ENCODE measurements at regions not wholly inside any gene's neighbourhood (a gene's known extent, or its start where the extent isn't known, plus 50 kb on each side); places are given as distances from the start of the nearest gene placed in this dataset.

GRCh38 chr3:194773216-194773615 lies 87.5 kb downstream of the FAM43A start:
- TF ChIP-seq TAF1 (IDR thresholded peaks at IDR 0.05; ENCODE audit: borderline replicate concordance, low read depth, low read length) (no peak), POLR2A (IDR thresholded peaks at IDR 0.05; ENCODE audit: low read depth, low read length) (no peak), POLR2AphosphoS5 (IDR thresholded peaks at IDR 0.05; ENCODE audit: low read depth, low read length) (no peak)
- DNase-seq (ENCODE audit: insufficient read length) = no peak
- no peak for FAIRE-seq

GRCh38 chr3:194773771-194774455 lies 88.2 kb downstream of the FAM43A start:
- TF ChIP-seq POLR2A (IDR thresholded peaks at IDR 0.05; ENCODE audit: low read depth, low read length) (no peak), POLR2AphosphoS5 (IDR thresholded peaks at IDR 0.05; ENCODE audit: low read depth, low read length) (no peak), TAF1 (IDR thresholded peaks at IDR 0.05; ENCODE audit: borderline replicate concordance, low read depth, low read length) (no peak)
- DNase-seq (ENCODE audit: insufficient read length) (no peak), FAIRE-seq (no peak)

DNA sequence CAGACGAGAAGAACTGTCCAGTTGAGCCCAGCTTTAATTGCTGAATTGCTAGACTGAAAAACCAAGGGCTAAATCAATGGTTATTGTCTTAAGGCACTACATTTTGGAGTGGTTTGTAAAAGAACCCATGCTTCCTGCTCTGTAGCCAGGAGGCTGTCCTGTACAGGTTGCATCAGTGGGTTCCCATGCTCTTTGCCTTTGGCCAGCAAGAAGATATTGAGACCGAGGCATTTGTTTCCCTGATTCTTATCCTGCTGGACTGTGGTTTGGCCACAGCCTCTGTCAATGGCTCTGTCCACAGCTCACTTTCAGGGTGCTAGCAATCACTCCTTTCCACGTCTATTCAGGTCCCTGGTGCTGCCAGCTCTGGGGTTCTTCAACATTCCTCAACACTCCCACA lies 89.6 kb downstream of the FAM43A start:
- FAIRE-seq = no peak

DNA sequence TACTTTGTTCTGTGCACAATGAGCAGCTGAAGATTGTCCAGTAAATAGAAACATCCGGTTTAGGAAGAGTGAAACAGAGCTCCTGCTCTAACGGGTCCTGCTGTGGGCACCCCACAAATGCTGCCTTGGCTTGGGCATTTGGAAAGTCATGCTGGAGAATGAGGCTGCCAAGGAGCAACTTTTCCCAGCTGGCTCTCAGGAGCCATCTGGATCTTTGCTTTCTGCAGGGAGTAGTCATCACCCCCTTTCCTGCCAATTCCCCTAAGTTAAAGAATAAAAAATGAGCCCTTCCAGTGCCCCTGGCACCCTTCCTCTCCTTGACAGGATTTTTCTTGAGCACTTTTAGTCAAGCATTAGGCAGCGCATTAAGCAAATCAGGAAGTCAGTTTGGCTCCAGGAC lies 90.0 kb downstream of the FAM43A start:
- no peak for DNase-seq (ENCODE audit: insufficient read length)
- no peak for FAIRE-seq
- TF ChIP-seq POLR2AphosphoS5 (IDR thresholded peaks at IDR 0.05; ENCODE audit: low read depth, low read length) = no peak
- no peak for TF ChIP-seq TAF1 (IDR thresholded peaks at IDR 0.05; ENCODE audit: borderline replicate concordance, low read depth, low read length)
- no peak for TF ChIP-seq POLR2A (IDR thresholded peaks at IDR 0.05; ENCODE audit: low read depth, low read length)

More for the DNA sequence above, 89.6 kb downstream of the FAM43A start:
- DNase-seq (ENCODE audit: insufficient read length) = no peak
- TF ChIP-seq POLR2A (IDR thresholded peaks at IDR 0.05; ENCODE audit: low read depth, low read length) = no peak

GRCh38 chr3:194777729-194778128 lies 92.0 kb downstream of the FAM43A start:
- DNase-seq (ENCODE audit: insufficient read length) = no peak

GRCh38 chr3:194779729-194780224 lies 94.1 kb downstream of the FAM43A start:
- no peak for TF ChIP-seq POLR2A (IDR thresholded peaks at IDR 0.05; ENCODE audit: low read depth, low read length)
- TF ChIP-seq POLR2AphosphoS5 (IDR thresholded peaks at IDR 0.05; ENCODE audit: low read depth, low read length) = no peak
- no peak for TF ChIP-seq TAF1 (IDR thresholded peaks at IDR 0.05; ENCODE audit: borderline replicate concordance, low read depth, low read length)
- no peak for DNase-seq (ENCODE audit: insufficient read length)

More at GRCh38 chr3:194777729-194778128, 92.0 kb downstream of the FAM43A start:
- peak; percentile 57 for FAIRE-seq
- TF ChIP-seq POLR2AphosphoS5 (IDR thresholded peaks at IDR 0.05; ENCODE audit: low read depth, low read length) (no peak), POLR2A (IDR thresholded peaks at IDR 0.05; ENCODE audit: low read depth, low read length) (no peak), TAF1 (IDR thresholded peaks at IDR 0.05; ENCODE audit: borderline replicate concordance, low read depth, low read length) (no peak)

DNA sequence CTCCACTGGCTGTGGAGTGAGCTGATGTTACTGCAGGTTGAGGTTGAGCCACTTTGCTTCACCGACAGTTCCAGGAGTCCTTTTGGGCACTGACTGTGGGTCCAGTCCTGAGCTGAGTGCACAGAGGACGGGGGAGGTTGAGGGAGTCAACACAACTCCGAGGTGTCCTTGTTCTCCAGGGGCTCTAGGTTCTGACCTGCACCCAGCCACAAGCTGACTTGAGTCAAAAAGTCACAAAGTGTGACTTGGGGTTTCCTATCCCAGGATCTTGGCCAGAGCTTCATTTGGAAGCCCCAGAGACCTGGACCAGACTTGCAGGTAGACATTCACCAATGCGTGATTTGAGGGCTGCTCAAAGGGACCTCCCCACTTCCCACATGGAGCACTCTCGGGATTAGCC lies 95.0 kb downstream of the FAM43A start:
- DNase-seq (ENCODE audit: insufficient read length) = no peak

More at GRCh38 chr3:194779729-194780224, 94.1 kb downstream of the FAM43A start:
- no peak for FAIRE-seq

DNA sequence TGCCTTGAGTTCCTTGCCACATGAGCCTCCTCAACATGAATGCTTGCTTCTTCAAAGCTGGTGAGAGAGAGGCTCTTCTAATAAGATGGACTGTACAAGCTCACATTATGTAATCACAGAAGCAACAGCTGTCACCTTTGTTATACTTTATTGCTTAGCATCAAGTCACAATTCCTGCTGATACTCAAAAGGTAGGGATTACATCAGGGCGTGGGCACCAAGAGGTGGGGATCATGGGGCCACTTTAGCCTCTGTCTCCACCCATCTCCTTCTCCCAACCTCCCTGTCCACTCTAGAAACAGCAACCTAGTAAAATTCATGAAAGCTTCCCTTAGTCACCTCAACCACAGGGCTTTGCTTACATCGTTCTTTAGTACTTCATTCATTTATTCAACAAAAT lies 95.9 kb downstream of the FAM43A start:
- TF ChIP-seq POLR2AphosphoS5 (IDR thresholded peaks at IDR 0.05; ENCODE audit: low read depth, low read length) = no peak
- TF ChIP-seq TAF1 (IDR thresholded peaks at IDR 0.05; ENCODE audit: borderline replicate concordance, low read depth, low read length) = no peak
- no peak for TF ChIP-seq POLR2A (IDR thresholded peaks at IDR 0.05; ENCODE audit: low read depth, low read length)

More for the DNA sequence above, 95.0 kb downstream of the FAM43A start:
- TF ChIP-seq POLR2AphosphoS5 (IDR thresholded peaks at IDR 0.05; ENCODE audit: low read depth, low read length) = no peak
- no peak for TF ChIP-seq TAF1 (IDR thresholded peaks at IDR 0.05; ENCODE audit: borderline replicate concordance, low read depth, low read length)
- no peak for TF ChIP-seq POLR2A (IDR thresholded peaks at IDR 0.05; ENCODE audit: low read depth, low read length)
- FAIRE-seq = no peak

GRCh38 chr3:194782698-194783404 lies 97.2 kb downstream of the FAM43A start:
- TF ChIP-seq POLR2AphosphoS5 (IDR thresholded peaks at IDR 0.05; ENCODE audit: low read depth, low read length) (no peak), POLR2A (IDR thresholded peaks at IDR 0.05; ENCODE audit: low read depth, low read length) (no peak), TAF1 (IDR thresholded peaks at IDR 0.05; ENCODE audit: borderline replicate concordance, low read depth, low read length) (no peak)
- FAIRE-seq = no peak
- no peak for DNase-seq (ENCODE audit: insufficient read length)

More for the DNA sequence above, 95.9 kb downstream of the FAM43A start:
- DNase-seq (ENCODE audit: insufficient read length) (no peak), FAIRE-seq (no peak)

- no peak for TF ChIP-seq POLR2AphosphoS5 (IDR thresholded peaks at IDR 0.05; ENCODE audit: low read depth, low read length)
- no peak for TF ChIP-seq POLR2A (IDR thresholded peaks at IDR 0.05; ENCODE audit: low read depth, low read length)
- DNase-seq (ENCODE audit: insufficient read length) (no peak), FAIRE-seq (no peak)
Measured at GRCh38 chr3:194784361-194784760, 98.7 kb downstream of the FAM43A start.

- TF ChIP-seq POLR2AphosphoS5 (IDR thresholded peaks at IDR 0.05; ENCODE audit: low read depth, low read length) (no peak), POLR2A (IDR thresholded peaks at IDR 0.05; ENCODE audit: low read depth, low read length) (no peak), TAF1 (IDR thresholded peaks at IDR 0.05; ENCODE audit: borderline replicate concordance, low read depth, low read length) (no peak)
- no peak for FAIRE-seq
- DNase-seq (ENCODE audit: insufficient read length) = no peak
Measured at GRCh38 chr3:194785315-194785714, 99.6 kb downstream of the FAM43A start.

DNA sequence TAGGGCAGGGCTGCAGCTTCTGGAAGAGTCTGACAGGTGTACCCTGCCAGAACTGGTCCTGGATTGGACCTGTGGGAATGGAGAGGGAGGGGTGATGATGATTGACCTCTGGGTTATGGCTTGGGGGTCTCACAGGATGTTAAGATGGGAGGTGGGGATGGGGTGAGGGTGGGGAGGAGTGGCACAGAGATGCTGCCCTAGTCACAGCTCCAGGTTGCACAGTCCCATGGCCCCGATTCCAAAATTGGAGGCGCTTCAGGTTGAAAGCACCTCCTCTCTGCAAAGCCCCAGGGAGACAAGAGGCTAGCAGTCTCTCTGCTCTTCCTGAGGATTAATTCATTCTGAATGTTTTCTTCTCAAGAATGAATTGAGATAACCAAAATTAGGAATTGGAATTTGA lies 101.4 kb downstream of the FAM43A start:
- no peak for DNase-seq (ENCODE audit: insufficient read length)
- no peak for FAIRE-seq
- no peak for TF ChIP-seq POLR2A (IDR thresholded peaks at IDR 0.05; ENCODE audit: low read depth, low read length)
- TF ChIP-seq TAF1 (IDR thresholded peaks at IDR 0.05; ENCODE audit: borderline replicate concordance, low read depth, low read length) = no peak
